Loucy (cell line): ENCODE measurements at regions not wholly inside any gene's neighbourhood (a gene's known extent, or its start where the extent isn't known, plus 50 kb on each side); places are given as distances from the start of the nearest gene placed in this dataset.

Source experiments
- EZH2phosphoT487 ChIP-seq: fragments of 200-600 bp; IDR thresholded peaks from 2 replicates; pipeline ENCODE4 v1.6.1; 2018; ENCODE audit warnings: antibody characterized with exemption, mild to moderate bottlenecking, moderate library complexity, borderline replicate concordance
- TF ChIP-seq, protein P1 (sequence below): fragments of 200-600 bp; sonication (generic); conservative IDR thresholded peaks from 2 replicates; pipeline ENCODE4 v1.5.1; 2014; ENCODE audit warnings: mild to moderate bottlenecking, antibody characterized with exemption, low read length

DNA sequence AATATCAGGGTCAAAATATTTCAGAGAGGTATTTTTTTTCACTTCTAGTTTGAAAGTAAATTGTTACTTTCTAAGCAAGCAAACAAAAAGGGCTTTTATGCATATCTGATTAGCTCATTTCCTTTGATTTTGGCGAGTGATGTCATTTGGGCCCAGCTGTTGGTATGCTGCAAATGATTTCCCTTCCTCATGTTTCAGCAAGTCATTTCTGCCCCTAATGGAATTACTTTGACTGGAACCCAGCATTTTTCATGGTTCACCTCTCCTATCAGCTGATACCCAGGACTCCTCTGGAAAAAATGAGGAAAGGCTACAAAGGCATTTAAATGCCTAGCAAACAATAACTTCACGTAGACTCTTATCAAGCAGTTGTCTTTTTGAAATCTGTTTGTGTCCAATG lies 500.6 kb downstream of the EBF1 start:
- TF ChIP-seq, protein P1, sequence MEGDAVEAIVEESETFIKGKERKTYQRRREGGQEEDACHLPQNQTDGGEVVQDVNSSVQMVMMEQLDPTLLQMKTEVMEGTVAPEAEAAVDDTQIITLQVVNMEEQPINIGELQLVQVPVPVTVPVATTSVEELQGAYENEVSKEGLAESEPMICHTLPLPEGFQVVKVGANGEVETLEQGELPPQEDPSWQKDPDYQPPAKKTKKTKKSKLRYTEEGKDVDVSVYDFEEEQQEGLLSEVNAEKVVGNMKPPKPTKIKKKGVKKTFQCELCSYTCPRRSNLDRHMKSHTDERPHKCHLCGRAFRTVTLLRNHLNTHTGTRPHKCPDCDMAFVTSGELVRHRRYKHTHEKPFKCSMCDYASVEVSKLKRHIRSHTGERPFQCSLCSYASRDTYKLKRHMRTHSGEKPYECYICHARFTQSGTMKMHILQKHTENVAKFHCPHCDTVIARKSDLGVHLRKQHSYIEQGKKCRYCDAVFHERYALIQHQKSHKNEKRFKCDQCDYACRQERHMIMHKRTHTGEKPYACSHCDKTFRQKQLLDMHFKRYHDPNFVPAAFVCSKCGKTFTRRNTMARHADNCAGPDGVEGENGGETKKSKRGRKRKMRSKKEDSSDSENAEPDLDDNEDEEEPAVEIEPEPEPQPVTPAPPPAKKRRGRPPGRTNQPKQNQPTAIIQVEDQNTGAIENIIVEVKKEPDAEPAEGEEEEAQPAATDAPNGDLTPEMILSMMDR: no peak
- TF ChIP-seq EZH2phosphoT487: no peak
